ENCODE measurements at regions not wholly inside any gene's neighbourhood (a gene's known extent, or its start where the extent isn't known, plus 50 kb on each side); places are given as distances from the start of the nearest gene placed in this dataset.

- DNase-seq (no peak), ATAC-seq (no peak)
- ChIA-PET CTCF (no interaction called here), POLR2A (no interaction called here)
- Mint-ChIP-seq H3K27me3 (peaks cover 0 to 23% (median 14%) of the 10 kb centered on the region in 5 donors), H3K4me1 (no peaks in the 10 kb centered on the region), H3K9me3 (peaks cover 0 to 5% (median 0%) of the 10 kb centered on the region in 11 donors), H3K27ac (no peak overlapping the region), H3K4me3 (no peak overlapping the region), H3K36me3 (no peaks in the 10 kb centered on the region)
- no peaks in the 10 kb centered on the region for H3K9me3 ChIP-seq (ENCODE audit: control insufficient read depth in 2 of 3, low read length in 3 of 3)
- H3K4me1 ChIP-seq (ENCODE audit: control insufficient read depth in 2 of 2, insufficient read depth in 2 of 2, low read length in 2 of 2): no peaks in the 10 kb centered on the region
- H3K27ac ChIP-seq (ENCODE audit: low read depth, low read length): no peak overlapping the region
- H3K27me3 ChIP-seq (ENCODE audit: control insufficient read depth in 2 of 2, insufficient read depth in 2 of 2, low read length in 2 of 2): no peaks in the 10 kb centered on the region
- intact Hi-C loops (cut with micrococcal nuclease): no loop called here
- no peak overlapping the region for H3K4me3 ChIP-seq (ENCODE audit: low read length)
- no peaks in the 10 kb centered on the region for H3K36me3 ChIP-seq (ENCODE audit: control insufficient read depth in 2 of 3, insufficient read depth in 3 of 3, low read length in 3 of 3)
Measured at GRCh38 chr2:18186816-18187613, 308.5 kb downstream of the KCNS3 start.

GRCh38 chr2:18182861-18183260 lies 304.4 kb downstream of the KCNS3 start:
- H3K4me3 ChIP-seq (ENCODE audit: low read length): no peak overlapping the region
- no peaks in the 10 kb centered on the region for H3K9me3 ChIP-seq (ENCODE audit: control insufficient read depth in 2 of 3, low read length in 3 of 3)
- no peak overlapping the region for H3K27ac Mint-ChIP-seq
- no peaks in the 10 kb centered on the region for H3K36me3 ChIP-seq (ENCODE audit: control insufficient read depth in 2 of 3, insufficient read depth in 3 of 3, low read length in 3 of 3)
- intact Hi-C loops (cut with micrococcal nuclease): no loop called here
- H3K9me3 Mint-ChIP-seq: peaks cover 0 to 13% (median 0%) of the 10 kb centered on the region in 11 donors
- H3K27ac ChIP-seq (ENCODE audit: low read depth, low read length): no peak overlapping the region
- no peaks in the 10 kb centered on the region for H3K27me3 ChIP-seq (ENCODE audit: control insufficient read depth in 2 of 2, insufficient read depth in 2 of 2, low read length in 2 of 2)
- ATAC-seq (no peak), DNase-seq (no peak)
- H3K4me1 Mint-ChIP-seq: no peaks in the 10 kb centered on the region
- H3K36me3 Mint-ChIP-seq: no peaks in the 10 kb centered on the region
- POLR2A ChIA-PET: no interaction called here
- CTCF ChIA-PET: no interaction called here
- H3K27me3 Mint-ChIP-seq: peaks cover 0 to 29% (median 14%) of the 10 kb centered on the region in 5 donors
- no peak overlapping the region for H3K4me3 Mint-ChIP-seq
- no peaks in the 10 kb centered on the region for H3K4me1 ChIP-seq (ENCODE audit: control insufficient read depth in 2 of 2, insufficient read depth in 2 of 2, low read length in 2 of 2)

DNA sequence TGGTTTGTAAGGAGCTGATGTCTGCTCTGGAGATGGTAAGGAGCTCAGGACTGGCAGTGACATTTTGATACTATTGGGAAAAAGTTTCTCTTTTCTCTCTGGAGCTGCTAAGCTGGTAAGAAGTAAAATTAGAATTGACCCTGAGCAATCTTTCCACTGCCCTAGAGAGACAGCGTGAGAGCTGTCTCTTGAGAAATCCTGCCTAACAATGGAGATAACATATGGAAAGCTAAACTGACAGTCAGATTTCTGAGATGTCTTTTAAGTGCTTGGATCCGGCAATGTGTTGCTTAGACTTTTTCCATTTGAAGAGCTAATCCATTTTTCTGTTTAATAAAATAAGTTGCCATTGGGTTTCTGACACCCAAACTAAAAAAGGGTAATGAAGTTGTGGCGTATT lies 302.4 kb downstream of the KCNS3 start:
- CTCF ChIA-PET: no interaction called here
- H3K27me3 Mint-ChIP-seq: peaks cover 0 to 20% (median 14%) of the 10 kb centered on the region in 5 donors
- Histone ChIP-seq H3K36me3 (ENCODE audit: control insufficient read depth in 2 of 3, insufficient read depth in 3 of 3, low read length in 3 of 3) (no peaks in the 10 kb centered on the region), H3K9me3 (ENCODE audit: control insufficient read depth in 2 of 3, low read length in 3 of 3) (no peaks in the 10 kb centered on the region), H3K27me3 (ENCODE audit: control insufficient read depth in 2 of 2, insufficient read depth in 2 of 2, low read length in 2 of 2) (no peaks in the 10 kb centered on the region), H3K4me3 (ENCODE audit: low read length) (no peak overlapping the region), H3K4me1 (ENCODE audit: control insufficient read depth in 2 of 2, insufficient read depth in 2 of 2, low read length in 2 of 2) (no peaks in the 10 kb centered on the region), H3K27ac (ENCODE audit: low read depth, low read length) (no peak overlapping the region)
- intact Hi-C loops (cut with micrococcal nuclease): no loop called here
- DNase-seq (no peak), ATAC-seq (no peak)
- H3K4me3 Mint-ChIP-seq: no peak overlapping the region
- H3K27ac Mint-ChIP-seq: no peak overlapping the region
- no peaks in the 10 kb centered on the region for H3K36me3 Mint-ChIP-seq
- POLR2A ChIA-PET: no interaction called here
- no peaks in the 10 kb centered on the region for H3K4me1 Mint-ChIP-seq
- H3K9me3 Mint-ChIP-seq: peaks cover 0 to 9% (median 0%) of the 10 kb centered on the region in 11 donors

- Histone ChIP-seq H3K36me3 (ENCODE audit: control insufficient read depth in 2 of 3, insufficient read depth in 3 of 3, low read length in 3 of 3) (no peaks in the 10 kb centered on the region), H3K4me3 (ENCODE audit: low read length) (no peak overlapping the region), H3K4me1 (ENCODE audit: control insufficient read depth in 2 of 2, insufficient read depth in 2 of 2, low read length in 2 of 2) (no peaks in the 10 kb centered on the region), H3K27ac (ENCODE audit: low read depth, low read length) (no peak overlapping the region), H3K27me3 (ENCODE audit: control insufficient read depth in 2 of 2, insufficient read depth in 2 of 2, low read length in 2 of 2) (no peaks in the 10 kb centered on the region), H3K9me3 (ENCODE audit: control insufficient read depth in 2 of 3, low read length in 3 of 3) (no peaks in the 10 kb centered on the region)
- ChIA-PET POLR2A (no interaction called here), CTCF (no interaction called here)
- peaks cover 0 to 16% (median 9%) of the 10 kb centered on the region in 5 donors for H3K27me3 Mint-ChIP-seq
- peaks cover 0 to 9% (median 0%) of the 10 kb centered on the region in 11 donors for H3K9me3 Mint-ChIP-seq
- ATAC-seq (no peak), DNase-seq (no peak)
- H3K4me3 Mint-ChIP-seq: no peak overlapping the region
- intact Hi-C loops (cut with micrococcal nuclease): no loop called here
- H3K36me3 Mint-ChIP-seq: no peaks in the 10 kb centered on the region
- H3K4me1 Mint-ChIP-seq: no peaks in the 10 kb centered on the region
- no peak overlapping the region for H3K27ac Mint-ChIP-seq
Measured at GRCh38 chr2:18180031-18180610, 301.7 kb downstream of the KCNS3 start.

GRCh38 chr2:18178736-18179349 lies 300.4 kb downstream of the KCNS3 start:
- POLR2A ChIA-PET: no interaction called here
- no peaks in the 10 kb centered on the region for H3K36me3 ChIP-seq (ENCODE audit: control insufficient read depth in 2 of 3, insufficient read depth in 3 of 3, low read length in 3 of 3)
- Mint-ChIP-seq H3K9me3 (peaks cover 0 to 9% (median 0%) of the 10 kb centered on the region in 11 donors), H3K4me1 (no peaks in the 10 kb centered on the region), H3K27ac (no peak overlapping the region), H3K36me3 (no peaks in the 10 kb centered on the region), H3K27me3 (peaks cover 0 to 9% (median 1%) of the 10 kb centered on the region in 5 donors), H3K4me3 (no peak overlapping the region)
- H3K27me3 ChIP-seq (ENCODE audit: control insufficient read depth in 2 of 2, insufficient read depth in 2 of 2, low read length in 2 of 2): no peaks in the 10 kb centered on the region
- no peak overlapping the region for H3K4me3 ChIP-seq (ENCODE audit: low read length)
- no peak for ATAC-seq
- H3K9me3 ChIP-seq (ENCODE audit: control insufficient read depth in 2 of 3, low read length in 3 of 3): no peaks in the 10 kb centered on the region
- no peaks in the 10 kb centered on the region for H3K4me1 ChIP-seq (ENCODE audit: control insufficient read depth in 2 of 2, insufficient read depth in 2 of 2, low read length in 2 of 2)
- intact Hi-C loops (cut with micrococcal nuclease): loop anchor here in 1 of 2 donors (1.0 to 10.0 kb wide), 3 partner anchors 328 to 533 kb away; no protein-coding TSS in a partner anchor
- H3K27ac ChIP-seq (ENCODE audit: low read depth, low read length): no peak overlapping the region
- CTCF ChIA-PET: no interaction called here
- peak in 3 of 9 donors; percentile 7 to 14 (median 9) for DNase-seq

DNA sequence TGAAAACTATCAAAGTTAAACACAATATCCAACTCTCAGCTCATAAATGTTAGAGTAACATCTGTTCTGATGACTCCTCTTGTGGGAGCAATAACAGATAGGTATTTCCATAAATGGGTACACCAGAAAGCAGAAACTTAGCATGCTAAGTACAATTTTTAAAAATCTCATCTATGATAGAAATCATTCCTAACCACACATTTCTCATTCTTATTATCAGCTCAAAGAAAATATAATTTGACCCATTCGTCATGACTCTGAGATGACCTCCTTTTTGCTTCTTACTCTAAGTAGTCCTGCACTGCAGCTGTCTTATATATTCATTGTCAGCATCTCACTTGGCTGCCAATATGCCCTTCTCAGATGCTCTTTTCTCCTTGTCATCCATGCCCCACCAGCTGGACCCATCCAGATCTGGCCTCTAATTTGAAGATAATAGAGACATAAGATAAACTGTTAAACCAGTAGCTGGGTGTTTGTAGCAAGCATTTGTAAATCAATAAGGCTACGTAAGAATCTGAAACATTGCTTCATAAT lies 298.3 kb downstream of the KCNS3 start:
- Mint-ChIP-seq H3K4me1 (no peaks in the 10 kb centered on the region), H3K36me3 (no peaks in the 10 kb centered on the region), H3K27ac (no peak overlapping the region), H3K4me3 (no peak overlapping the region), H3K27me3 (peaks cover 0 to 9% (median 0%) of the 10 kb centered on the region in 5 donors), H3K9me3 (peaks cover 0 to 9% (median 0%) of the 10 kb centered on the region in 11 donors)
- Histone ChIP-seq H3K27ac (ENCODE audit: low read depth, low read length) (no peak overlapping the region), H3K27me3 (ENCODE audit: control insufficient read depth in 2 of 2, insufficient read depth in 2 of 2, low read length in 2 of 2) (no peaks in the 10 kb centered on the region), H3K4me3 (ENCODE audit: low read length) (no peak overlapping the region), H3K4me1 (ENCODE audit: control insufficient read depth in 2 of 2, insufficient read depth in 2 of 2, low read length in 2 of 2) (no peaks in the 10 kb centered on the region), H3K36me3 (ENCODE audit: control insufficient read depth in 2 of 3, insufficient read depth in 3 of 3, low read length in 3 of 3) (no peaks in the 10 kb centered on the region), H3K9me3 (ENCODE audit: control insufficient read depth in 2 of 3, low read length in 3 of 3) (no peaks in the 10 kb centered on the region)
- DNase-seq (no peak), ATAC-seq (no peak)
- intact Hi-C loops (cut with micrococcal nuclease): loop anchor here in 1 of 2 donors (10.0 kb wide), 1 partner anchor 462 kb away; no protein-coding TSS in a partner anchor
- POLR2A ChIA-PET: no interaction called here
- CTCF ChIA-PET: interaction anchor here (1.3 kb wide), 1 partner anchor 457 kb away, joined by 4 read pairs; no protein-coding TSS in a partner anchor
